WTC11 (cell line): ENCODE measurements at regions not wholly inside any gene's neighbourhood (a gene's known extent, or its start where the extent isn't known, plus 50 kb on each side); places are given as distances from the start of the nearest gene placed in this dataset.

Source experiments
- ATAC-seq: fragments of 200-7000 bp; cut with Tn5 transposase; 2 replicates; pipeline ENCODE4 v1.10.0; 2021; ENCODE audit warnings: mild to moderate bottlenecking, moderate library complexity
- CTCF ChIA-PET: fragments of 300-600 bp; sonication (Branson Sonifier 250); formaldehyde crosslinking; loops from one replicate; lab custom pipeline; 2021; ENCODE audit warnings: antibody characterized with exemption; lab: Charles Lee
- POLR2A ChIA-PET: fragments of 350-600 bp; sonication (Branson Sonifier 250); formaldehyde crosslinking; loops from one replicate; lab custom pipeline; 2021; ENCODE audit warnings: antibody characterized with exemption; lab: Charles Lee
- DNase-seq: peaks from one replicate; pipeline ENCODE4 v3.0.0; 2021; ENCODE audit warnings: low spot score
- H3K27ac Mint-ChIP-seq: 2 replicates; pipeline ENCODE4 v1.8.0; 2021; ENCODE audit warnings: mixed read lengths
- H3K27me3 Mint-ChIP-seq: 2 replicates; pipeline ENCODE4 v1.8.0; 2021; ENCODE audit warnings: low read depth, mild to moderate bottlenecking, moderate library complexity, mixed read lengths
- H3K36me3 Mint-ChIP-seq: 2 replicates; pipeline ENCODE4 v1.8.0; 2021; ENCODE audit warnings: mixed read lengths
- H3K4me1 Mint-ChIP-seq: 2 replicates; pipeline ENCODE4 v1.8.0; 2022; ENCODE audit warnings: mixed read lengths
- H3K4me3 Mint-ChIP-seq: 2 replicates; pipeline ENCODE4 v1.8.0; 2021; ENCODE audit warnings: mild to moderate bottlenecking, moderate library complexity, mixed read lengths
- H3K9me3 Mint-ChIP-seq: 2 replicates; pipeline ENCODE4 v1.8.0; 2021; ENCODE audit warnings: mixed read lengths
- CBFB ChIP-seq: sonication (generic); formaldehyde crosslinking; IDR thresholded peaks from 2 replicates; pipeline ENCODE4 v1.8.1; 2022; ENCODE audit warnings: mild to moderate bottlenecking, low read depth, missing genetic modification reagents
- EMX1 ChIP-seq: fragments of 250-450 bp; sonication (Bioruptor Pico); IDR thresholded peaks from 2 replicates; pipeline ENCODE4 v1.8.0; 2021; ENCODE audit warnings: mild to moderate bottlenecking
- ESRRA ChIP-seq: sonication (generic); formaldehyde crosslinking; IDR thresholded peaks from 2 replicates; pipeline ENCODE4 v1.8.1; 2022; ENCODE audit warnings: mild to moderate bottlenecking, missing genetic modification reagents, borderline replicate concordance
- GTF2I ChIP-seq: fragments of 250-450 bp; sonication (Bioruptor Pico); conservative IDR thresholded peaks from 2 replicates; pipeline ENCODE4 v1.4.0; 2021; ENCODE audit warnings: mild to moderate bottlenecking
- KAT7 ChIP-seq: sonication (generic); formaldehyde crosslinking; IDR thresholded peaks from 2 replicates; pipeline ENCODE4 v1.8.1; 2023; ENCODE audit warnings: missing genetic modification reagents, mild to moderate bottlenecking, borderline replicate concordance
- MXD4 ChIP-seq: fragments of 250-450 bp; sonication (Bioruptor Pico); IDR thresholded peaks from 2 replicates; pipeline ENCODE4 v1.8.0; 2021; ENCODE audit warnings: mild to moderate bottlenecking, moderate library complexity, borderline replicate concordance
- NFYB ChIP-seq: sonication (generic); formaldehyde crosslinking; conservative IDR thresholded peaks from 2 replicates; pipeline ENCODE4 v1.8.0; 2022; ENCODE audit warnings: low read depth, missing genetic modification reagents
- NR1H2 ChIP-seq: sonication (generic); formaldehyde crosslinking; IDR thresholded peaks from 2 replicates; pipeline ENCODE4 v1.9.0; 2021; ENCODE audit warnings: mild to moderate bottlenecking, moderate library complexity, missing genetic modification reagents
- NR2C2 ChIP-seq: sonication (generic); formaldehyde crosslinking; IDR thresholded peaks from 2 replicates; pipeline ENCODE4 v1.8.0; 2022; ENCODE audit warnings: mild to moderate bottlenecking, missing genetic modification reagents
- OVOL2 ChIP-seq: fragments of 250-450 bp; sonication (Bioruptor Pico); IDR thresholded peaks from 2 replicates; pipeline ENCODE4 v1.9.0; 2021; ENCODE audit warnings: mild to moderate bottlenecking, borderline replicate concordance
- RELA ChIP-seq: sonication (generic); formaldehyde crosslinking; IDR thresholded peaks from 2 replicates; pipeline ENCODE4 v1.8.1; 2022; ENCODE audit warnings: missing genetic modification reagents, mild to moderate bottlenecking, borderline replicate concordance
- SMAD3 ChIP-seq: sonication (generic); formaldehyde crosslinking; IDR thresholded peaks from 2 replicates; pipeline ENCODE4 v1.8.0; 2022; ENCODE audit warnings: missing genetic modification reagents, mild to moderate bottlenecking, borderline replicate concordance
- SMAD4 ChIP-seq: sonication (generic); formaldehyde crosslinking; IDR thresholded peaks from 2 replicates; pipeline ENCODE4 v1.8.0; 2022; ENCODE audit warnings: mild to moderate bottlenecking, missing genetic modification reagents
- TEAD4 ChIP-seq: sonication (generic); formaldehyde crosslinking; IDR thresholded peaks from 2 replicates; pipeline ENCODE4 v1.8.0; 2022; ENCODE audit warnings: mild to moderate bottlenecking, missing genetic modification reagents
- ZBTB21 ChIP-seq: sonication (generic); formaldehyde crosslinking; IDR thresholded peaks from 2 replicates; pipeline ENCODE4 v1.8.1; 2023; ENCODE audit warnings: mild to moderate bottlenecking, missing genetic modification reagents, borderline replicate concordance
- ZNF138 ChIP-seq: sonication (generic); formaldehyde crosslinking; conservative IDR thresholded peaks from 2 replicates; pipeline ENCODE4 v1.8.1; 2022; ENCODE audit warnings: mild to moderate bottlenecking, moderate library complexity, missing genetic modification reagents
- ZNF232 ChIP-seq: sonication (generic); formaldehyde crosslinking; IDR thresholded peaks from 2 replicates; pipeline ENCODE4 v1.8.0; 2022; ENCODE audit warnings: mild to moderate bottlenecking, missing genetic modification reagents
- ZNF263 ChIP-seq: sonication (generic); formaldehyde crosslinking; IDR thresholded peaks from 2 replicates; pipeline ENCODE4 v1.8.1; 2022; ENCODE audit warnings: low read depth, mild to moderate bottlenecking, moderate library complexity, missing genetic modification reagents
- ZNF396 ChIP-seq: fragments of 250-450 bp; sonication (Bioruptor Pico); IDR thresholded peaks from 2 replicates; pipeline ENCODE4 v1.8.0; 2021; ENCODE audit warnings: mild to moderate bottlenecking, moderate library complexity, borderline replicate concordance
- TF ChIP-seq, protein P1 (sequence below): fragments of 250-450 bp; sonication (Bioruptor Pico); conservative IDR thresholded peaks from 2 replicates; pipeline ENCODE4 v1.9.0; 2021; ENCODE audit warnings: mild to moderate bottlenecking
- TF ChIP-seq, protein P2 (sequence below): sonication (generic); formaldehyde crosslinking; IDR thresholded peaks from 2 replicates; pipeline ENCODE4 v1.8.1; 2023; ENCODE audit warnings: mild to moderate bottlenecking, missing genetic modification reagents, moderate library complexity
- TF ChIP-seq, protein P3 (sequence below): sonication (generic); formaldehyde crosslinking; IDR thresholded peaks from 2 replicates; pipeline ENCODE4 v1.8.1; 2023; ENCODE audit warnings: mild to moderate bottlenecking, missing genetic modification reagents, moderate library complexity
- TF ChIP-seq, protein P4 (sequence below): fragments of 250-450 bp; sonication (Bioruptor Pico); IDR thresholded peaks from 2 replicates; pipeline ENCODE4 v1.8.0; 2021; ENCODE audit warnings: mild to moderate bottlenecking
- TF ChIP-seq, protein P5 (sequence below): sonication (generic); formaldehyde crosslinking; IDR thresholded peaks from 2 replicates; pipeline ENCODE4 v1.8.1; 2022; ENCODE audit warnings: low read depth, mild to moderate bottlenecking, moderate library complexity, missing genetic modification reagents, borderline replicate concordance
- TF ChIP-seq, protein P6 (sequence below): fragments of 250-450 bp; sonication (Bioruptor Pico); IDR thresholded peaks from 2 replicates; pipeline ENCODE4 v2.1.2; 2022; ENCODE audit warnings: mild to moderate bottlenecking, moderate library complexity

GRCh38 chr14:87079416-87079815 lies 913.6 kb downstream of the GALC start:
- no peak for ATAC-seq
- no peak for DNase-seq
- no peak for TF ChIP-seq ZNF396 (CRISPR knock-in tag)
- TF ChIP-seq ZNF263 (CRISPR knock-in tag): no peak
- TF ChIP-seq, protein P1, sequence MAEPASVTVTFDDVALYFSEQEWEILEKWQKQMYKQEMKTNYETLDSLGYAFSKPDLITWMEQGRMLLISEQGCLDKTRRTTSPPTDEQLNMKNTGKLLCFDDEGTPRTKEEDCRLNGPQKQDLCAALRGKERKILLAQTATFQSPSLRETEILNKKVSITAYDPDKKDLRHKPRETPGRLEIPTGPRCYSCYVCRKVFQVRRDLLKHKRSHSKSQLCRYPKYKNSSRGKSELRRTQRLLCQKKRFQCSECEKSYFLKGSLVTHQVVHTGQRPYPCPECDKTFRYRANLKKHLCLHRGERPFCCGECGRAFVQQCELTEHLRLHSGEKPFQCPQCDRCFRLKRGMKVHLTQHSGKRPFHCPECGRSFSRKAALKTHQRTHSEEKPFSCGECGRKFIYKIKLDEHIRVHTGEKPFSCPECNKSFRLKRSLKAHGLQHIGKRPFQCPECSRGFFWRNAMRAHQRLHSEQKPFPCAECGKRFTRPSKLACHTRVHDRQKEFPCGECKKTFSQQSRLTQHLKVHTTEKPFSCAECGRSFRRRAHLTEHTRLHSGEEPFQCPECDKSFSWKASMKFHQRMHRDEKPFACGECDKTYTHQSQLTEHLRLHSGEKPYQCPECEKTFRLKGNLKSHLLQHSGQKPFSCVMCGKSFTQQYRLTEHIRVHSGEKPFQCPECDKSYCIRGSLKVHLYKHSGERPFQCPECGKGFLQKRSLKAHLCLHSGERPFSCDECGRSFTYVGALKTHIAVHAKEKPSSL (CRISPR knock-in tag): no peak
- TF ChIP-seq ESRRA (CRISPR knock-in tag): no peak
- TF ChIP-seq, protein P2, sequence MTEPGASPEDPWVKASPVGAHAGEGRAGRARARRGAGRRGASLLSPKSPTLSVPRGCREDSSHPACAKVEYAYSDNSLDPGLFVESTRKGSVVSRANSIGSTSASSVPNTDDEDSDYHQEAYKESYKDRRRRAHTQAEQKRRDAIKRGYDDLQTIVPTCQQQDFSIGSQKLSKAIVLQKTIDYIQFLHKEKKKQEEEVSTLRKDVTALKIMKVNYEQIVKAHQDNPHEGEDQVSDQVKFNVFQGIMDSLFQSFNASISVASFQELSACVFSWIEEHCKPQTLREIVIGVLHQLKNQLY: no peak
- no peak for TF ChIP-seq NR1H2 (CRISPR knock-in tag)
- TF ChIP-seq, protein P3, sequence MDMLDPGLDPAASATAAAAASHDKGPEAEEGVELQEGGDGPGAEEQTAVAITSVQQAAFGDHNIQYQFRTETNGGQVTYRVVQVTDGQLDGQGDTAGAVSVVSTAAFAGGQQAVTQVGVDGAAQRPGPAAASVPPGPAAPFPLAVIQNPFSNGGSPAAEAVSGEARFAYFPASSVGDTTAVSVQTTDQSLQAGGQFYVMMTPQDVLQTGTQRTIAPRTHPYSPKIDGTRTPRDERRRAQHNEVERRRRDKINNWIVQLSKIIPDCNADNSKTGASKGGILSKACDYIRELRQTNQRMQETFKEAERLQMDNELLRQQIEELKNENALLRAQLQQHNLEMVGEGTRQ (CRISPR knock-in tag): no peak
- no peak for TF ChIP-seq MXD4 (CRISPR knock-in tag)
- TF ChIP-seq SMAD3: no peak
- TF ChIP-seq, protein P4, sequence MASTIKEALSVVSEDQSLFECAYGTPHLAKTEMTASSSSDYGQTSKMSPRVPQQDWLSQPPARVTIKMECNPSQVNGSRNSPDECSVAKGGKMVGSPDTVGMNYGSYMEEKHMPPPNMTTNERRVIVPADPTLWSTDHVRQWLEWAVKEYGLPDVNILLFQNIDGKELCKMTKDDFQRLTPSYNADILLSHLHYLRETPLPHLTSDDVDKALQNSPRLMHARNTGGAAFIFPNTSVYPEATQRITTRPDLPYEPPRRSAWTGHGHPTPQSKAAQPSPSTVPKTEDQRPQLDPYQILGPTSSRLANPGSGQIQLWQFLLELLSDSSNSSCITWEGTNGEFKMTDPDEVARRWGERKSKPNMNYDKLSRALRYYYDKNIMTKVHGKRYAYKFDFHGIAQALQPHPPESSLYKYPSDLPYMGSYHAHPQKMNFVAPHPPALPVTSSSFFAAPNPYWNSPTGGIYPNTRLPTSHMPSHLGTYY (CRISPR knock-in tag): no peak
- no peak for TF ChIP-seq RELA (CRISPR knock-in tag)
- no peak for TF ChIP-seq KAT7
- TF ChIP-seq, protein P5, sequence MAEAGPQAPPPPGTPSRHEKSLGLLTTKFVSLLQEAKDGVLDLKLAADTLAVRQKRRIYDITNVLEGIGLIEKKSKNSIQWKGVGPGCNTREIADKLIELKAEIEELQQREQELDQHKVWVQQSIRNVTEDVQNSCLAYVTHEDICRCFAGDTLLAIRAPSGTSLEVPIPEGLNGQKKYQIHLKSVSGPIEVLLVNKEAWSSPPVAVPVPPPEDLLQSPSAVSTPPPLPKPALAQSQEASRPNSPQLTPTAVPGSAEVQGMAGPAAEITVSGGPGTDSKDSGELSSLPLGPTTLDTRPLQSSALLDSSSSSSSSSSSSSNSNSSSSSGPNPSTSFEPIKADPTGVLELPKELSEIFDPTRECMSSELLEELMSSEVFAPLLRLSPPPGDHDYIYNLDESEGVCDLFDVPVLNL (CRISPR knock-in tag): no peak
- no peak for TF ChIP-seq NFYB (CRISPR knock-in tag)
- TF ChIP-seq GTF2I: no peak
- TF ChIP-seq EMX1: no peak
- no peak for TF ChIP-seq TEAD4 (CRISPR knock-in tag)
- TF ChIP-seq OVOL2 (CRISPR knock-in tag): no peak
- ChIA-PET CTCF (no interaction called here), POLR2A (no interaction called here)
- Mint-ChIP-seq H3K4me1 (peaks cover 39% of the 10 kb centered on the region), H3K4me3 (no peak overlapping the region), H3K9me3 (peaks cover 3% of the 10 kb centered on the region; the same call in 1 of the 2 replicates), H3K36me3 (no peaks in the 10 kb centered on the region), H3K27me3 (peaks cover 14% of the 10 kb centered on the region), H3K27ac (no peak overlapping the region)

GRCh38 chr14:87076922-87077321 lies 916.1 kb downstream of the GALC start:
- TF ChIP-seq SMAD4 (CRISPR knock-in tag) (no peak), NR2C2 (no peak), TEAD4 (CRISPR knock-in tag) (no peak), ZNF232 (CRISPR knock-in tag) (no peak), ZBTB21 (no peak), CBFB (CRISPR knock-in tag) (no peak), ZNF138 (CRISPR knock-in tag) (no peak)
- TF ChIP-seq, protein P6, sequence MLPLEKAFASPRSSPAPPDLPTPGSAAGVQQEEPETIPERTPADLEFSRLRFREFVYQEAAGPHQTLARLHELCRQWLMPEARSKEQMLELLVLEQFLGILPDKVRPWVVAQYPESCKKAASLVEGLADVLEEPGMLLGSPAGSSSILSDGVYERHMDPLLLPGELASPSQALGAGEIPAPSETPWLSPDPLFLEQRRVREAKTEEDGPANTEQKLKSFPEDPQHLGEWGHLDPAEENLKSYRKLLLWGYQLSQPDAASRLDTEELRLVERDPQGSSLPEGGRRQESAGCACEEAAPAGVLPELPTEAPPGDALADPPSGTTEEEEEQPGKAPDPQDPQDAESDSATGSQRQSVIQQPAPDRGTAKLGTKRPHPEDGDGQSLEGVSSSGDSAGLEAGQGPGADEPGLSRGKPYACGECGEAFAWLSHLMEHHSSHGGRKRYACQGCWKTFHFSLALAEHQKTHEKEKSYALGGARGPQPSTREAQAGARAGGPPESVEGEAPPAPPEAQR (CRISPR knock-in tag): no peak
- TF ChIP-seq, all 79 proteins: peak for 0
- no peak for ATAC-seq
- Mint-ChIP-seq H3K36me3 (no peaks in the 10 kb centered on the region), H3K9me3 (no peaks in the 10 kb centered on the region), H3K4me3 (no peak overlapping the region), H3K27ac (no peak overlapping the region), H3K27me3 (no peaks in the 10 kb centered on the region), H3K4me1 (peaks cover 25% of the 10 kb centered on the region)
- CTCF ChIA-PET: no interaction called here
- DNase-seq: no peak
- POLR2A ChIA-PET: no interaction called here
